ENCODE measurements at regions not wholly inside any gene's neighbourhood (a gene's known extent, or its start where the extent isn't known, plus 50 kb on each side); places are given as distances from the start of the nearest gene placed in this dataset.

- TF ChIP-seq REST (IDR thresholded peaks at IDR 0.05; ENCODE audit: insufficient read depth in 1 of 2, low read depth in 2 of 2, low read length in 2 of 2) = no peak
- TF ChIP-seq SIN3A (IDR thresholded peaks at IDR 0.05; ENCODE audit: borderline replicate concordance, insufficient read depth, low read length) = no peak
- TF ChIP-seq POLR2AphosphoS5 (IDR thresholded peaks at IDR 0.05; ENCODE audit: low read depth, low read length) = no peak
- TF ChIP-seq TAF1 (IDR thresholded peaks at IDR 0.05; ENCODE audit: borderline replicate concordance, insufficient read depth, low read length) = no peak
Measured at GRCh38 chr6:45754432-45754831, 261.2 kb downstream of the CLIC5 start.
